BLaER1 treated with 17β-estradiol and CSF1 and Interleukin-3, amounts not matched to agents 10 nM and 100 nM (cell line): ENCODE measurements at regions not wholly inside any gene's neighbourhood (a gene's known extent, or its start where the extent isn't known, plus 50 kb on each side); places are given as distances from the start of the nearest gene placed in this dataset.
A peak's percentile ranks its signal among the peaks of the same experiment; 100 is the strongest.

Source experiments
- H3K27ac ChIP-seq, 11 experiments: shearing (Covaris generic); formaldehyde crosslinking; 2 replicates each; pipeline ENCODE4 v1.8.1; 2022
- H3K27me3 ChIP-seq, 11 experiments: shearing (Covaris generic); formaldehyde crosslinking; 2 replicates each; pipeline ENCODE4 v1.8.1; 2022
- H3K36me3 ChIP-seq, 11 experiments: shearing (Covaris generic); formaldehyde crosslinking; 2 replicates each; pipeline ENCODE4 v1.8.1; 2022
- H3K4me1 ChIP-seq, 10 experiments: shearing (Covaris generic); formaldehyde crosslinking; 2 replicates each; pipeline ENCODE4 v1.8.1; 2022
- H3K4me2 ChIP-seq, 11 experiments: shearing (Covaris generic); formaldehyde crosslinking; 2 replicates each; pipeline ENCODE4 v1.8.1; 2022
- H3K4me3 ChIP-seq, 10 experiments: shearing (Covaris generic); formaldehyde crosslinking; 2 replicates each; pipeline ENCODE4 v1.8.1; 2022
- H3K9ac ChIP-seq, 11 experiments: shearing (Covaris generic); formaldehyde crosslinking; 2 replicates each; pipeline ENCODE4 v1.8.1; 2022
- H3K9me3 ChIP-seq, 11 experiments: shearing (Covaris generic); formaldehyde crosslinking; replicated peaks in 1 of 11; 2 replicates each; pipeline ENCODE4 v1.8.1; 2022
- H4K20me1 ChIP-seq, 11 experiments: shearing (Covaris generic); formaldehyde crosslinking; 2 replicates each; pipeline ENCODE4 v1.8.1; 2022
- Cebpa-rat ChIP-seq, 11 experiments: shearing (Covaris generic); IDR thresholded peaks; 2 replicates each; pipeline ENCODE4 v1.8.1; 2022

DNA sequence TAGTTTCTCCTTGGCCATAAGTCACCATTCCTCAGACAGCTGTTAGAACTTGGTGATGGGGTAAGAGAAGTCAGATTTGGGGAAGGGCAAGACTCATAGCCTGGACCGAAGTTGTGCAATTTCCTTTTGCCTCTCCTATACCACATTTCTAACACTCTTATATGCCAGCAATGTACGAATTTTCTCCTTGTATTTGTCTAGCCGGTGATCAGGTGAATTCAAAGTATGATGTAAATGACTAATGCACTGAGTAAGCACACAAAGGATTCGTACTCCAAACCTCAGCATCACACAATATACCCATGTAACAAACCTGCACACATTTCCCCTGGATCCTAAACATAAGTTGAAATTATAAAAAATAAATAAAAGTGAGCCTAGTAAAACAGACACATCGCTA is 1143.5 kb upstream of the CELF4 start:
- Histone ChIP-seq H3K4me1 (no peaks in the 10 kb centered on the region), H3K27ac (no peak overlapping the region), H3K9ac (no peak overlapping the region), H3K4me2 (no peak overlapping the region), H3K4me3 (no peak overlapping the region), H3K27me3 (no peaks in the 10 kb centered on the region), H3K9me3 (peaks cover 0 to 17% (median under 1%) of the 10 kb centered on the region in 11 experiments; a peak in 7 of 22 replicates), H4K20me1 (no peaks in the 10 kb centered on the region), H3K36me3 (no peaks in the 10 kb centered on the region)
- no peak for TF ChIP-seq Cebpa-rat (IDR thresholded peaks at IDR 0.05)

DNA sequence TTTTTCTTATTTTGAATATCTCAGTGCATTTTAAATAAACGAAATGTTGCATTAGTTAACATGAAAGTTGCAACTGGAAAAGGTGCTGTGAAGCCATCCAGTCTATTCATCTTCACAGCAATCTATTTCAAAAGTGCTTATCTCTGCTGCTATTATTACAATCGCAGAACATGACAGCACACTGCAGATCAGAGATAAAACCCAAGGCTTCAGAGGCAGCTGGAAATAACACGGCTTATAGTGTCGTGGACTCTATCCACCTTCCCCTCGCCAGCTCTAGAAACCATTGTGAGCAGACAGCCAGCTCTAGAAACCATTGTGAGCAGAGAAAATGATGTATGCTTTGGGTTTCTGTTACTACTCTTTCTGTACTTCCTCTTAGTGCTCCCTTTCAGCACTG is 1140.8 kb upstream of the CELF4 start:
- no peaks in the 10 kb centered on the region for H3K27me3 ChIP-seq
- H3K36me3 ChIP-seq, result no peaks in the 10 kb centered on the region
- H3K4me2 ChIP-seq, result no peak overlapping the region
- H3K9me3 ChIP-seq, result peaks cover 0 to 29% (median 8%) of the 10 kb centered on the region in 11 experiments; a peak in 10 of 22 replicates
- H3K27ac ChIP-seq, result no peak overlapping the region
- no peak overlapping the region for H3K4me3 ChIP-seq
- TF ChIP-seq Cebpa-rat (IDR thresholded peaks at IDR 0.05), result no peak
- H3K4me1 ChIP-seq, result no peaks in the 10 kb centered on the region
- H4K20me1 ChIP-seq, result no peaks in the 10 kb centered on the region
- H3K9ac ChIP-seq, result no peak overlapping the region

- Histone ChIP-seq H4K20me1 (no peaks in the 10 kb centered on the region), H3K36me3 (no peaks in the 10 kb centered on the region), H3K9ac (no peak overlapping the region), H3K27me3 (no peaks in the 10 kb centered on the region), H3K4me3 (no peak overlapping the region), H3K4me1 (peaks cover 0 to 4% (median 0%) of the 10 kb centered on the region in 10 experiments; a peak in 1 of 20 replicates), H3K4me2 (no peak overlapping the region), H3K9me3 (0 out of 22 replicates have a peak, but pooled peaks cover 0 to 4% (median 0%) of the 10 kb centered on the region in 11 experiments), H3K27ac (no peak overlapping the region)
- no peak for TF ChIP-seq Cebpa-rat (IDR thresholded peaks at IDR 0.05)
Observed at GRCh38 chr18:38698088-38698487, 1132.5 kb upstream of the CELF4 start.

DNA sequence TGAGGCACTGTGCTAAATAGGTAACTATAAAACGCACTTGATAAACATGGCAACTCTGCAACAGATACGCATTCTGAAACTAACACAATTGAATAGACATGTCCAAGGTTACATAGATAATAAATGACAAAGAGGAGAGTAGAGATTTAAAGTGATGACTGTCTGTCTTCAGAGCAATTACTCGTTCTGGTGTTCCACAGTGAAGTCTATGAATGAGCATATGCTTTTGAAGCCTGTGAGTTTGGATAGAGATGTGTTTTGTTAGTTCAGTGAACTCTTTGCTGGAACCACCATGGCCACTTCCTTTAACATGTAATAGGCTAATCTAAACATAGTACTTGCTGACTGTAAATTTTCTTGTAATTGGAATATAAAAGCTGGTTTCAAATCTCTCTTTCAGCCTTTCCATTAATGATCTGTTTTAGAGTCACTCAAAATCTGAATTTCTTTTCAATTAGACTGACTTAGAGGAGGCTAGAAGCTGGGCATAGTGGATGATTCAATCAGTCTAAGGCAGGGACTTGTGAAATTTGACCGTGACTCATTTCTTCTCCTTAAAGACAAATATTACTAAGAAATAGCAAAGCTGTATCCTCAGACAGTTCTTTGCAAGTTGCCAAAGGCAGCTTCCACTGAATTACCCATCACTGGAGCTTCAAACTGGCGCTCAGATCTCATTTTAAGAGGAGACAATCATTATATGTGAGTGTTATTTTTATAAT is 1130.1 kb upstream of the CELF4 start:
- no peak overlapping the region for H3K4me3 ChIP-seq
- peak overlapping the region in 1 of 11 experiments; percentile 21; a peak in 1 of 22 replicates for H3K4me2 ChIP-seq
- no peak overlapping the region for H3K9ac ChIP-seq
- no peaks in the 10 kb centered on the region for H3K27me3 ChIP-seq
- H3K4me1 ChIP-seq, result peaks cover 0 to 4% (median 0%) of the 10 kb centered on the region in 10 experiments; a peak in 1 of 20 replicates
- no peaks in the 10 kb centered on the region for H4K20me1 ChIP-seq
- no peaks in the 10 kb centered on the region for H3K36me3 ChIP-seq
- no peak overlapping the region for H3K27ac ChIP-seq
- TF ChIP-seq Cebpa-rat (IDR thresholded peaks at IDR 0.05), result no peak
- H3K9me3 ChIP-seq, result peaks cover 0 to 4% (median 0%) of the 10 kb centered on the region in 11 experiments; a peak in 1 of 22 replicates

GRCh38 chr18:38693104-38693503 is 1127.5 kb upstream of the CELF4 start:
- H3K9me3 ChIP-seq, result peaks cover 0 to 4% (median 0%) of the 10 kb centered on the region in 11 experiments; a peak in 1 of 22 replicates
- H3K9ac ChIP-seq, result no peak overlapping the region
- TF ChIP-seq Cebpa-rat (IDR thresholded peaks at IDR 0.05), result no peak
- H3K4me3 ChIP-seq, result no peak overlapping the region
- no peaks in the 10 kb centered on the region for H4K20me1 ChIP-seq
- no peak overlapping the region for H3K27ac ChIP-seq
- no peak overlapping the region for H3K4me2 ChIP-seq
- no peaks in the 10 kb centered on the region for H3K36me3 ChIP-seq
- peaks cover 0 to 4% (median 0%) of the 10 kb centered on the region in 10 experiments; a peak in 1 of 20 replicates for H3K4me1 ChIP-seq
- H3K27me3 ChIP-seq, result no peaks in the 10 kb centered on the region

GRCh38 chr18:38690626-38691025 is 1125.0 kb upstream of the CELF4 start:
- H4K20me1 ChIP-seq, result no peaks in the 10 kb centered on the region
- no peaks in the 10 kb centered on the region for H3K27me3 ChIP-seq
- H3K4me1 ChIP-seq, result no peaks in the 10 kb centered on the region
- TF ChIP-seq Cebpa-rat (IDR thresholded peaks at IDR 0.05), result no peak
- H3K9ac ChIP-seq, result no peak overlapping the region
- H3K4me3 ChIP-seq, result no peak overlapping the region
- H3K4me2 ChIP-seq, result no peak overlapping the region
- no peak overlapping the region for H3K27ac ChIP-seq
- no peaks in the 10 kb centered on the region for H3K36me3 ChIP-seq
- H3K9me3 ChIP-seq, result peaks cover 0 to 4% (median 0%) of the 10 kb centered on the region in 11 experiments; a peak in 1 of 22 replicates

- Histone ChIP-seq H3K9me3 (peaks cover 0 to 4% (median 0%) of the 10 kb centered on the region in 11 experiments; a peak in 1 of 22 replicates), H3K9ac (no peak overlapping the region), H3K27ac (no peak overlapping the region), H3K4me1 (no peaks in the 10 kb centered on the region), H4K20me1 (no peaks in the 10 kb centered on the region), H3K36me3 (no peaks in the 10 kb centered on the region), H3K27me3 (no peaks in the 10 kb centered on the region), H3K4me2 (no peak overlapping the region), H3K4me3 (no peak overlapping the region)
- TF ChIP-seq Cebpa-rat (IDR thresholded peaks at IDR 0.05), result no peak
Observed at GRCh38 chr18:38688416-38688815, 1122.8 kb upstream of the CELF4 start.

DNA sequence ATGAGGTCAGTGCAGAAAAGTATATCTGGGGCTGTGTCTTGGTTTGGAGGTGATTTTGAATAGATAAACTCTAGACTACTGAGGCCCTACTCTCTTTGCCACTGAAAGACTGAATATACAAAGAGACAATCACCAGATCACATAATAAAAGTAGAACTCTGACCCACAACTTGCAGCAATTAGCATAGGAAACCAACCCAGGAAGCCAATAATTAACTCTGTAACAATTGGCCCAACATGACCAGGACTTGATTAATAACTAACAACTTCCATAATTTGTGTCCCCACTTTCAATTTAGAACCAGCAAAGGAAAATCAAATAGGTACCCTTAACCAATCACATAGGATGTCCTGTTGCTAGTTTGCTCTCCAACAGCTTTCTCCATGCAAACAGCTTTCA is 1104.9 kb upstream of the CELF4 start:
- Histone ChIP-seq H3K9ac (no peak overlapping the region), H3K36me3 (no peaks in the 10 kb centered on the region), H3K4me3 (no peak overlapping the region), H3K27me3 (no peaks in the 10 kb centered on the region), H3K9me3 (peaks cover 42 to 66% (median 55%) of the 10 kb centered on the region in 11 experiments), H3K4me2 (no peak overlapping the region), H3K4me1 (no peaks in the 10 kb centered on the region), H4K20me1 (no peaks in the 10 kb centered on the region), H3K27ac (no peak overlapping the region)
- TF ChIP-seq Cebpa-rat (IDR thresholded peaks at IDR 0.05), result no peak

- no peaks in the 10 kb centered on the region for H3K36me3 ChIP-seq
- H3K27ac ChIP-seq, result no peak overlapping the region
- peaks cover 7 to 24% (median 13%) of the 10 kb centered on the region in 11 experiments; a peak in 15 of 22 replicates for H3K9me3 ChIP-seq
- no peak overlapping the region for H3K9ac ChIP-seq
- no peaks in the 10 kb centered on the region for H4K20me1 ChIP-seq
- TF ChIP-seq Cebpa-rat (IDR thresholded peaks at IDR 0.05), result no peak
- no peak overlapping the region for H3K4me3 ChIP-seq
- no peak overlapping the region for H3K4me2 ChIP-seq
- peaks cover 0 to 22% (median 5%) of the 10 kb centered on the region in 11 experiments; a peak in 11 of 22 replicates for H3K27me3 ChIP-seq
- peaks cover 0 to 11% (median 0%) of the 10 kb centered on the region in 10 experiments; a peak in 6 of 20 replicates for H3K4me1 ChIP-seq
Observed at GRCh38 chr18:38664929-38665328, 1099.3 kb upstream of the CELF4 start.
